ENCODE measurements at regions not wholly inside any gene's neighbourhood (a gene's known extent, or its start where the extent isn't known, plus 50 kb on each side); places are given as distances from the start of the nearest gene placed in this dataset.

DNA sequence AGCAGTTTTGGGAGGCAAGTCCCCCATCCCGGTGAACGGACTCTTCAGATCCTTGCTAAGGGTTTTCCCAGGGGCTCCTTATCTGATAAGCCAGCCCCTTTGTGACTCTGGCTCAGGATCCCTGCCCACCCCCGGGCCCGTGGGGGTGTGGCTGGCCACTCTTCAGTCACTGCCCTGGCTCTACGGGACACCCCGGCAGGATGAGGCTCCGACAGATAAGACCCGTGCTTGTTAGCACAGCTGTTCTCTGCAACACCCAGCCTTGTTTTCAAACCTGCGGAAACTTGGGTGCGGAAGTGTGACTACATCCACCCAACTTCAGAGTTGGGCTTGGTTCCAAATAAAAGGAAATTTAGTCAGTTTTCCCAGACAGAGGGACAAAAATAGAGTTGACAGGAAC is 66.7 kb upstream of the PODXL start:
- TF ChIP-seq, protein P1, sequence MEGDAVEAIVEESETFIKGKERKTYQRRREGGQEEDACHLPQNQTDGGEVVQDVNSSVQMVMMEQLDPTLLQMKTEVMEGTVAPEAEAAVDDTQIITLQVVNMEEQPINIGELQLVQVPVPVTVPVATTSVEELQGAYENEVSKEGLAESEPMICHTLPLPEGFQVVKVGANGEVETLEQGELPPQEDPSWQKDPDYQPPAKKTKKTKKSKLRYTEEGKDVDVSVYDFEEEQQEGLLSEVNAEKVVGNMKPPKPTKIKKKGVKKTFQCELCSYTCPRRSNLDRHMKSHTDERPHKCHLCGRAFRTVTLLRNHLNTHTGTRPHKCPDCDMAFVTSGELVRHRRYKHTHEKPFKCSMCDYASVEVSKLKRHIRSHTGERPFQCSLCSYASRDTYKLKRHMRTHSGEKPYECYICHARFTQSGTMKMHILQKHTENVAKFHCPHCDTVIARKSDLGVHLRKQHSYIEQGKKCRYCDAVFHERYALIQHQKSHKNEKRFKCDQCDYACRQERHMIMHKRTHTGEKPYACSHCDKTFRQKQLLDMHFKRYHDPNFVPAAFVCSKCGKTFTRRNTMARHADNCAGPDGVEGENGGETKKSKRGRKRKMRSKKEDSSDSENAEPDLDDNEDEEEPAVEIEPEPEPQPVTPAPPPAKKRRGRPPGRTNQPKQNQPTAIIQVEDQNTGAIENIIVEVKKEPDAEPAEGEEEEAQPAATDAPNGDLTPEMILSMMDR (IDR thresholded peaks at IDR 0.05; ENCODE audit: insufficient read depth, low read length), result no peak
- TF ChIP-seq POLR2AphosphoS5 (IDR thresholded peaks at IDR 0.05; ENCODE audit: low read depth) (no peak), GABPA (IDR thresholded peaks at IDR 0.05; ENCODE audit: low read depth) (no peak), SPI1 (IDR thresholded peaks at IDR 0.05; ENCODE audit: borderline replicate concordance, low read depth) (no peak)
- TF ChIP-seq, protein P2, sequence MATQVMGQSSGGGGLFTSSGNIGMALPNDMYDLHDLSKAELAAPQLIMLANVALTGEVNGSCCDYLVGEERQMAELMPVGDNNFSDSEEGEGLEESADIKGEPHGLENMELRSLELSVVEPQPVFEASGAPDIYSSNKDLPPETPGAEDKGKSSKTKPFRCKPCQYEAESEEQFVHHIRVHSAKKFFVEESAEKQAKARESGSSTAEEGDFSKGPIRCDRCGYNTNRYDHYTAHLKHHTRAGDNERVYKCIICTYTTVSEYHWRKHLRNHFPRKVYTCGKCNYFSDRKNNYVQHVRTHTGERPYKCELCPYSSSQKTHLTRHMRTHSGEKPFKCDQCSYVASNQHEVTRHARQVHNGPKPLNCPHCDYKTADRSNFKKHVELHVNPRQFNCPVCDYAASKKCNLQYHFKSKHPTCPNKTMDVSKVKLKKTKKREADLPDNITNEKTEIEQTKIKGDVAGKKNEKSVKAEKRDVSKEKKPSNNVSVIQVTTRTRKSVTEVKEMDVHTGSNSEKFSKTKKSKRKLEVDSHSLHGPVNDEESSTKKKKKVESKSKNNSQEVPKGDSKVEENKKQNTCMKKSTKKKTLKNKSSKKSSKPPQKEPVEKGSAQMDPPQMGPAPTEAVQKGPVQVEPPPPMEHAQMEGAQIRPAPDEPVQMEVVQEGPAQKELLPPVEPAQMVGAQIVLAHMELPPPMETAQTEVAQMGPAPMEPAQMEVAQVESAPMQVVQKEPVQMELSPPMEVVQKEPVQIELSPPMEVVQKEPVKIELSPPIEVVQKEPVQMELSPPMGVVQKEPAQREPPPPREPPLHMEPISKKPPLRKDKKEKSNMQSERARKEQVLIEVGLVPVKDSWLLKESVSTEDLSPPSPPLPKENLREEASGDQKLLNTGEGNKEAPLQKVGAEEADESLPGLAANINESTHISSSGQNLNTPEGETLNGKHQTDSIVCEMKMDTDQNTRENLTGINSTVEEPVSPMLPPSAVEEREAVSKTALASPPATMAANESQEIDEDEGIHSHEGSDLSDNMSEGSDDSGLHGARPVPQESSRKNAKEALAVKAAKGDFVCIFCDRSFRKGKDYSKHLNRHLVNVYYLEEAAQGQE (IDR thresholded peaks at IDR 0.05; ENCODE audit: insufficient replicate concordance, low read depth), result no peak
